ENCODE measurements at regions not wholly inside any gene's neighbourhood (a gene's known extent, or its start where the extent isn't known, plus 50 kb on each side); places are given as distances from the start of the nearest gene placed in this dataset.
"Not testable (repeated sequence)": the region's sequence is repeated elsewhere in the genome, so short reads cannot be mapped to it uniquely, and the experiment has no call there.

DNA sequence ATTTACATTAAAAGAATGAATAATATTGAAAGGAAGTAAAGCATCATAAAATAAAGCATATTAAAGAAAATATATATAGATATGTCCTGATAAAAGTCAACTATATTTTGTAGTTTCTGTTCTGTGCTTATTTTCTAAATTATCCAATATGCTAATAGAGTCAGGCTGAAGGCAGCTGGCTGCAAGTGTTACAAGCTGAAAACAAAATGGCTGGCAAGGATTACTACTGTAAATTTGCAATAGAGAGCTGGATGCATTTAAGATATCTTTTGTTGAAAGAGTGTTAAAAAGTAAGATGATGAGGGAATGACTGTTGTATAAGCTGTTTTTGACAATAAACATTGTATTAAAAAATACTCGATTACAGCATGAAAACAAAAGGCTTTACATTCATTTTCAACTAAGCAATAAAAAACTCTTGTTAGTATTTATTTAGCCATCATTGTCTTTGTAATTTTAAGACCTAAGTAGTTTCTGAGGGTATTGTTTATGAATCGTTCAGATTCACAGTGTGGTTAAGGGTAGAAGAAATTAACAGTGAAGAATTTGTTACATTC, 76.3 kb downstream of the TANC2 start:
- Histone ChIP-seq H3K79me2 (ENCODE audit: insufficient read depth, low read length) (peaks cover 58% of the 10 kb centered on the region), H3K27me3 (ENCODE audit: insufficient read depth, low read length) (no peaks in the 10 kb centered on the region), H4K20me1 (ENCODE audit: insufficient read depth, low read length) (peaks cover 22% of the 10 kb centered on the region), H3K4me3 (ENCODE audit: insufficient read depth, low read length) (no peak overlapping the region), H3K4me2 (ENCODE audit: insufficient read depth, low read length) (no peak overlapping the region), H3K36me3 (ENCODE audit: insufficient read depth, low read length) (no peaks in the 10 kb centered on the region), H2AFZ (ENCODE audit: low read length) (no peak overlapping the region), H3K4me1 (ENCODE audit: insufficient read depth, low read length) (peaks cover 10% of the 10 kb centered on the region), H3K27ac (ENCODE audit: low read depth, low read length) (no peak overlapping the region), H3K9me3 (ENCODE audit: low read depth, low read length) (no peaks in the 10 kb centered on the region)
- DNase-seq (ENCODE audit: insufficient read length, low spot score, missing footprints): no peak
- TF ChIP-seq, protein P1, sequence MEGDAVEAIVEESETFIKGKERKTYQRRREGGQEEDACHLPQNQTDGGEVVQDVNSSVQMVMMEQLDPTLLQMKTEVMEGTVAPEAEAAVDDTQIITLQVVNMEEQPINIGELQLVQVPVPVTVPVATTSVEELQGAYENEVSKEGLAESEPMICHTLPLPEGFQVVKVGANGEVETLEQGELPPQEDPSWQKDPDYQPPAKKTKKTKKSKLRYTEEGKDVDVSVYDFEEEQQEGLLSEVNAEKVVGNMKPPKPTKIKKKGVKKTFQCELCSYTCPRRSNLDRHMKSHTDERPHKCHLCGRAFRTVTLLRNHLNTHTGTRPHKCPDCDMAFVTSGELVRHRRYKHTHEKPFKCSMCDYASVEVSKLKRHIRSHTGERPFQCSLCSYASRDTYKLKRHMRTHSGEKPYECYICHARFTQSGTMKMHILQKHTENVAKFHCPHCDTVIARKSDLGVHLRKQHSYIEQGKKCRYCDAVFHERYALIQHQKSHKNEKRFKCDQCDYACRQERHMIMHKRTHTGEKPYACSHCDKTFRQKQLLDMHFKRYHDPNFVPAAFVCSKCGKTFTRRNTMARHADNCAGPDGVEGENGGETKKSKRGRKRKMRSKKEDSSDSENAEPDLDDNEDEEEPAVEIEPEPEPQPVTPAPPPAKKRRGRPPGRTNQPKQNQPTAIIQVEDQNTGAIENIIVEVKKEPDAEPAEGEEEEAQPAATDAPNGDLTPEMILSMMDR (IDR thresholded peaks at IDR 0.05; ENCODE audit: extremely low read depth, low read depth, low read length): no peak

DNA sequence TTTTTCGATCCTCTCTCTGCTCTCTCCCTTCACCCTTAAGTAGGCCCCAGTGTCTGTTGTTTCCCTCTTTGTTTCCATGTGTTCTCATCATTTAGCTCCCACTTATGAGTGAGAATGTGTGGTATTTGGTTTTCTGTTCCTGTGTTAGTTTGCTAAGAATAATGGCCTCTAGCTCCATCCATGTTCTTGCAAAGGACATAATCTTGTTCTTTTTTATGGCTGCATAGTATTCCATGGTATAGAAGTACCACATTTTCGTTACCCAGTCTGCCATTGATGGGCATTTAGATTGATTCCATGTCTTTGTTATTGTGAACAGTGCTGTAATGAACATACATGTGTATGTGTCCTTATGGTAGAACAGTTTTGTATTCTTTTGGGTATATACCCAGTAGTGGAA, 91.5 kb downstream of the TANC2 start:
- not testable (repeated sequence) for H3K27ac ChIP-seq (ENCODE audit: low read depth, low read length); H3K4me2 ChIP-seq (ENCODE audit: insufficient read depth, low read length); H3K27me3 ChIP-seq (ENCODE audit: insufficient read depth, low read length); H3K4me3 ChIP-seq (ENCODE audit: insufficient read depth, low read length); DNase-seq (ENCODE audit: insufficient read length, low spot score, missing footprints); H3K4me1 ChIP-seq (ENCODE audit: insufficient read depth, low read length); H3K9me3 ChIP-seq (ENCODE audit: low read depth, low read length); H2AFZ ChIP-seq (ENCODE audit: low read length); H3K36me3 ChIP-seq (ENCODE audit: insufficient read depth, low read length)
- Histone ChIP-seq H3K79me2 (ENCODE audit: insufficient read depth, low read length) (peaks cover 81% of the 10 kb centered on the region), H4K20me1 (ENCODE audit: insufficient read depth, low read length) (peaks cover 21% of the 10 kb centered on the region)

DNA sequence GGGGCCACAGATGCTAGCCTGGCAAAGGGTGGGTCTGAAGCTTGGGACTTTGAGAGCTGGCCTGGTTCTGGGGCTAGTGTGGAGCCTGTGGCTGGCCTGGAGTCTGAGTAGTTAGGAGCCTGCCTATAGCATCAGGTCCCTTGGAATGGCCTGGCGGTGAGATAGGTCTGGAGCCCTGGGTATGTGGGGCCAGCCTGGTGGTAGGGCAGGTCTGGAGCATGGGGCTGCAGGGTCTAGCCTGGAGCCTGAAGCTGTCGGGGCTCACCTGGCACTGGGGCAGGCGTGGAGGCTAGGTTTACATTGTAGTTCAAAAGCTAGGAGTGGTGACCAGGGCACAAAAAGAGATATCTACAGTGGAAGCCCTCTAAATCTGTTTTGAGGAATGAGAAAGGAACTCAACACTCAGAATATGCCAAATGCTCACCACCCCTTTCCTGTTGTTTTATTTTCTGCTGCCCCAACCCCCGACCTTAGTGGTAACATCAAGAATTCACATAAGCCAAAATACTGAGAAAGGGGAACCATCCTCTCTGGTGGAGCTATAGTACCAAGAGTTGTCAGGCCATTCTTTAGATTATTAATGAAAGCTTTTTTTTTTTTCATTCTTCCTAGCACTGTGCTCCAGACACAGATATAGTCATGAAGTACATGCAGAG, 100.3 kb downstream of the TANC2 start:
- no peaks in the 10 kb centered on the region for H3K9me3 ChIP-seq (ENCODE audit: low read depth, low read length)
- H2AFZ ChIP-seq (ENCODE audit: low read length): no peak overlapping the region
- peaks cover 69% of the 10 kb centered on the region for H3K79me2 ChIP-seq (ENCODE audit: insufficient read depth, low read length)
- TF ChIP-seq, protein P1 (IDR thresholded peaks at IDR 0.05; ENCODE audit: extremely low read depth, low read depth, low read length): no peak
- H4K20me1 ChIP-seq (ENCODE audit: insufficient read depth, low read length): peaks cover 15% of the 10 kb centered on the region
- no peak for DNase-seq (ENCODE audit: insufficient read length, low spot score, missing footprints)
- no peak overlapping the region for H3K27ac ChIP-seq (ENCODE audit: low read depth, low read length)
- H3K4me3 ChIP-seq (ENCODE audit: insufficient read depth, low read length): no peak overlapping the region
- no peaks in the 10 kb centered on the region for H3K36me3 ChIP-seq (ENCODE audit: insufficient read depth, low read length)
- no peak overlapping the region for H3K4me2 ChIP-seq (ENCODE audit: insufficient read depth, low read length)
- H3K4me1 ChIP-seq (ENCODE audit: insufficient read depth, low read length): no peaks in the 10 kb centered on the region
- no peaks in the 10 kb centered on the region for H3K27me3 ChIP-seq (ENCODE audit: insufficient read depth, low read length)

DNA sequence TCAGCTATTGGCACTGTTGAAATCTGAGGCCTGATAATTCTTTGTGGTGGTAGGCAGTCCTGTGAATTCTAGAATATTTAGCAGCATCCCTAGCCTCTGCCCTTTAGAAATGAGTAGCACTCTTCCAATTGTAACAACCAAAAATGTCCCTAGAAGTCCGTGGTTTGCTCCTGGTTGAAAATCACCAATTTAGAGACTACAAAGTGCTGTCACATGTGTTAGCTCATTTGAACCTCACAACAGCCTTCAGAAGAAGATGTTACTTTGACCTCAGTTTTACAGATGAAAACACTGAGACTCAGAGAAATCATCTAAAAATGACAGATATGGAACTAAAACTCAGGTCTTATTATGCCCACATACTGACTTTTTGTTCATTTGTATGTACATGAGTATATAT, 103.2 kb downstream of the TANC2 start:
- peaks cover 17% of the 10 kb centered on the region for H4K20me1 ChIP-seq (ENCODE audit: insufficient read depth, low read length)
- H3K4me3 ChIP-seq (ENCODE audit: insufficient read depth, low read length): no peak overlapping the region
- H3K27ac ChIP-seq (ENCODE audit: low read depth, low read length): no peak overlapping the region
- H3K4me1 ChIP-seq (ENCODE audit: insufficient read depth, low read length): no peaks in the 10 kb centered on the region
- peaks cover 50% of the 10 kb centered on the region for H3K79me2 ChIP-seq (ENCODE audit: insufficient read depth, low read length)
- H3K36me3 ChIP-seq (ENCODE audit: insufficient read depth, low read length): peaks cover 3% of the 10 kb centered on the region
- no peaks in the 10 kb centered on the region for H3K27me3 ChIP-seq (ENCODE audit: insufficient read depth, low read length)
- no peak overlapping the region for H3K4me2 ChIP-seq (ENCODE audit: insufficient read depth, low read length)
- TF ChIP-seq, protein P1 (IDR thresholded peaks at IDR 0.05; ENCODE audit: extremely low read depth, low read depth, low read length): no peak
- no peak for DNase-seq (ENCODE audit: insufficient read length, low spot score, missing footprints)
- no peaks in the 10 kb centered on the region for H3K9me3 ChIP-seq (ENCODE audit: low read depth, low read length)
- H2AFZ ChIP-seq (ENCODE audit: low read length): no peak overlapping the region
